Astrocyte (in vitro differentiated cells and primary cell): ENCODE measurements at regions not wholly inside any gene's neighbourhood (a gene's known extent, or its start where the extent isn't known, plus 50 kb on each side); places are given as distances from the start of the nearest gene placed in this dataset.

ENCODE experiments used
- EZH2 ChIP-seq: IDR thresholded peaks from 2 replicates; pipeline ENCODE4 v1.6.1; 2012; ENCODE audit warnings: mild to moderate bottlenecking, low read length, inconsistent platforms; ENCODE audit not compliant: insufficient read depth
- TF ChIP-seq, protein P1 (sequence below): IDR thresholded peaks from 2 replicates; pipeline ENCODE4 v1.5.1; 2011; ENCODE audit warnings: low read depth, mild to moderate bottlenecking, inconsistent platforms, low read length, moderate library complexity; ENCODE audit not compliant: insufficient read depth

DNA sequence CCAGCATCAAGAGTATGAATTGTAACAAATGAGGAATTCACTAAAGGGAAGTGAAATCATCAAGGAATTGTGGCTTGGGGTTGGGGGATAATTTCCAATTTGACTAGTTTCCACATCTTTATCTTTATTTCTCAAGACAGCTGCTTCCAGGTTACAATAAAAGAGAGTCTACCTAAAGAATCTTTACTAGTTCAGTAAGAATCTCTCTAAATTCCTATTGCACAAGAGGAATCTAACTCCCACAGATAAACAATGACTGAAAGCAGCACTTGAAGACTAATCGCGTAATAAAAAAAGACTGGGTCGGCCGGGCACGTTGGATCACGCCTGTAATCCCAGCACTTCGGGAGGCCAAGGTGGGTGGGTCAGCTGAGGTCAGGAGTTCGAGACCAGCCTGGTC is 194.4 kb downstream of the KBTBD8 start:
- TF ChIP-seq, protein P1, sequence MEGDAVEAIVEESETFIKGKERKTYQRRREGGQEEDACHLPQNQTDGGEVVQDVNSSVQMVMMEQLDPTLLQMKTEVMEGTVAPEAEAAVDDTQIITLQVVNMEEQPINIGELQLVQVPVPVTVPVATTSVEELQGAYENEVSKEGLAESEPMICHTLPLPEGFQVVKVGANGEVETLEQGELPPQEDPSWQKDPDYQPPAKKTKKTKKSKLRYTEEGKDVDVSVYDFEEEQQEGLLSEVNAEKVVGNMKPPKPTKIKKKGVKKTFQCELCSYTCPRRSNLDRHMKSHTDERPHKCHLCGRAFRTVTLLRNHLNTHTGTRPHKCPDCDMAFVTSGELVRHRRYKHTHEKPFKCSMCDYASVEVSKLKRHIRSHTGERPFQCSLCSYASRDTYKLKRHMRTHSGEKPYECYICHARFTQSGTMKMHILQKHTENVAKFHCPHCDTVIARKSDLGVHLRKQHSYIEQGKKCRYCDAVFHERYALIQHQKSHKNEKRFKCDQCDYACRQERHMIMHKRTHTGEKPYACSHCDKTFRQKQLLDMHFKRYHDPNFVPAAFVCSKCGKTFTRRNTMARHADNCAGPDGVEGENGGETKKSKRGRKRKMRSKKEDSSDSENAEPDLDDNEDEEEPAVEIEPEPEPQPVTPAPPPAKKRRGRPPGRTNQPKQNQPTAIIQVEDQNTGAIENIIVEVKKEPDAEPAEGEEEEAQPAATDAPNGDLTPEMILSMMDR, result no peak
- no peak for TF ChIP-seq EZH2
